ENCODE measurements at regions not wholly inside any gene's neighbourhood (a gene's known extent, or its start where the extent isn't known, plus 50 kb on each side); places are given as distances from the start of the nearest gene placed in this dataset.
"Not testable (repeated sequence)": the region's sequence is repeated elsewhere in the genome, so short reads cannot be mapped to it uniquely, and the experiment has no call there.

DNA sequence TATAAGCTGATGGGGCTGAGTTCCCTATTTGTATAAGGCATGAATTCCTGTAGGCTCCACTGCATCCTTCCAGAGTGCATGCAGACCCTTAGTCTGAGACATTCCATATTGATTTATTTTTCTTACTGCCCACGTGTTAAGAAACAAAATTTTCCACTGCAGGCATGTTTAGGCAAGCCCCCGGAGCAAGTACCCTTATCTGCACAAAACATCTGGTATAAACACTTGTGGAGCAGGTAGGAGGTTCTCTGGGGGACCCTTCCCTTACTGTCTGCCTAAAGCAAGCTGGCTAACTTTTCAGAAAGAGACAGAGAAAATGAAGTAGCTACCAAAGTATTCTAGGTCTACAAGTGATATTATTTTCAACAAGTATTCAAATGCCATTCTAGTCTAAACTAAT is 571.0 kb upstream of the TPTE start:
- not testable (repeated sequence) for DNase-seq

DNA sequence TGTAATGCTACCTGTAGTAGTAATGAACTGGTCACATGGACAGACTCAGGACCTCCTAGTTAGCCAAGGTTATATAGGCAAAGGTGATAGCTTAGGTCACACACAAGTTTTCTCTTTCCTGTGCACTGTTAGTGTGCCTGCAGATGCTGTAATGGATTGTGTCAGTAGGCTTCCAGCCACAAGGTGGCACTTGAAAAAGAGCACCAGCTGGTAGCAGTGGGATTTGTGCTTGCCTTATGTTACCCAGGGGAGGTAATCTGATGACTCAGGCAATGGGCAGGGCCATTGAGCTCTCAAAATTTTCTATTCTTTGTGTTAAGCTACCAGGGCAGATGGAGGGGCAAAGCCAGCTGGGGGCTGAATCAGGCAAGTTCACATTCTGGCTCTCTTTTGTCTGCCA is 562.6 kb upstream of the TPTE start:
- not testable (repeated sequence) for DNase-seq

DNA sequence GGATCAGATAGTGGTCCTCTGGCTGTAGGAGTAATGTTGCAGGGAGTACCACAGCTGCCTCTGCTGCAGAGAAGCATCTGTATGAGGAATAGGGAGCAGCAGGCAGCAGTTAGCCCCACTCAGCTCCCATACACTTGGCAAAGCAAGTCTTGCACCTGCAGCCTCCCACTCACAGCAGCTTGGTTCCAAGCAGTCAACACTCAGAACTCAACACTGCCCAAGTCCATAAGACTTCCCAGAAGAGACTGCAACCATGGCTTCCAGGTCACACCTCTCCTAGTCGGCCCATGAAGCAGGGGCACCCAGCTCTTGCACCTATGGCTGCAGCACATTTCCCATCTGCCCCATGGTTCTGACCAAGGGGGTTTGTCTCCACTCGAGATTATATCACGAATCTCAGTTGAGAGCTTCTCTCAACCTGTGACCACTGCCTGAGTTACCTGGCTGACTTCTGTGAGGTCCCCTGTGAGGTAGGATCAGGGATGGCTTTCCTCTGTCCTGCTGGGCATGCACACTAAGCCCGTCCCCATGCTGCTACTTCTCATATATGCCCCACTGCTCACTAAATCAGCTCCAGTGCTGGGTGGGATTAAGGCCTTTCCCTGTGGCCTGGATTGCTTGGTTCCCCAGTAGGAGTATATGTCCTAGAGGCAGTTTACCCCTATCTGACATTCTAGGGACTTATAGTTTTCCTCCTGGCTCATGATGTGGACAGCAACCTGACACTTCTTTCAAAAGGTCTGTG is 562.0 kb upstream of the TPTE start:
- DNase-seq: not testable (repeated sequence)

GRCh38 chr21:9969399-9969798 is 552.0 kb upstream of the TPTE start:
- not testable (repeated sequence) for DNase-seq

DNA sequence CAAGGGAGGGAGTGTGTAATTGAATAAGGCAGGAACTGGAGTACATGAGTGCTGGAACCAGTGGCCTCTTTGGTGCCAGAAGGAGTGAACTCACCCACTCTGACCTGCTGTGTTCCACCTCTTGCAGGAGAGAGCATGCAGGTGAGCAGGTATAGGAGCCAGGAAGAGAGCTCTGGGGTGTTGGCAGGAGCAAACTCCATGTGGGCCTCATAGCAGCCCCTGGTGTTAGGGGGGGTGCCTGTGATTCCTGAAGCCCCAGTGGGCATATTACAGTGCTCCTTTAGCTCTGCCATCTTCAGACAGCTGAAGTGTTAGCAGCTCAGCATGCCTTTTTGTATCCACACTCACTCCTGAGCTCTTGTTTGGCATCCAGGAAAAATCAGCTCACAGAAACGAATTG is 549.4 kb upstream of the TPTE start:
- not testable (repeated sequence) for DNase-seq

- not testable (repeated sequence) for DNase-seq
Observed at GRCh38 chr21:9978371-9978770, 543.0 kb upstream of the TPTE start.

DNA sequence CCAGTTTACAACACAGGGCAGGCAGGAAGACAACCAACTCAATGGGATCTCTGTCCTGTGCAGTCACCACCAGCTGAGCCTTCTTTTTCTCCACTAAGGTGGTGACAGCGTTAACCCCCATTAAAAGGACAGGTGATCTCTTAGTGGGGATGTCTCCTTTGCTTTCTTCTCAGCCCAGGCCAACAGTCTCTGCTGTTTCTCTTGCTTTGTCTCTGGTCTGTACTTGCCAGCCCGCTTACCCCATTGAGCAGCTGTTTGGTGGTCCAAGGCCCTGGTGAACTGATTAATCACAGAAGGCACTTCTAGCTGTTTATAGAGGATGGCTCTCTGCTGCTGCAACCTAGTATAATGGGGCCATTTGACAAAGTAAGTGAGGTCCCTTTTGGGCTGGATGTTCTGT is 523.9 kb upstream of the TPTE start:
- not testable (repeated sequence) for DNase-seq

GRCh38 chr21:10002762-10003313 is 518.5 kb upstream of the TPTE start:
- not testable (repeated sequence) for DNase-seq

DNA sequence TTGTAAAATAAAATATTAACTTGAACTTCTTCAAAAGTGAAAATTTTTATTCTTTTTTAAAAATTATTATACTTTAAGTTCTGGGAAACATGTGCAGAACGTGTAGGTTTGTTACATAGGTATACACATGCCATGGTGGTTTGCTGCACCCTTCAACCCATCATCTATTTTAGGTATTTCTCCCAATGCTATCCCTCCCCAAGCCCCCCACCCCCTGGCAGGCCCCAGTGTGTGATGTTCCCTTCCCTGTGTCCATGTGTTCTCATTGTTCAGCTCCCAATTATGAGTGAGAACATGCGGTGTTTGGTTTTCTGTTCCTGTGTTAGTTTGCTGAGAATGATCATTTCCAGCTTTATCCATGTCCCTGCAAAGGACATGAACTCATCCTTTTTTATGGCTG is 515.6 kb upstream of the TPTE start:
- DNase-seq: not testable (repeated sequence)

GRCh38 chr21:10016991-10017390 is 504.4 kb upstream of the TPTE start:
- not testable (repeated sequence) for DNase-seq

- DNase-seq: not testable (repeated sequence)
Observed at GRCh38 chr21:10017757-10018156, 503.6 kb upstream of the TPTE start.

- not testable (repeated sequence) for DNase-seq
Observed at GRCh38 chr21:10021462-10021861, 499.9 kb upstream of the TPTE start.

GRCh38 chr21:10022745-10023144 is 498.6 kb upstream of the TPTE start:
- not testable (repeated sequence) for DNase-seq

Measured in T-helper 9 cell (primary cell).